GM21515 (cell line): ENCODE measurements at regions not wholly inside any gene's neighbourhood (a gene's known extent, or its start where the extent isn't known, plus 50 kb on each side); places are given as distances from the start of the nearest gene placed in this dataset.
"Not testable (repeated sequence)": the region's sequence is repeated elsewhere in the genome, so short reads cannot be mapped to it uniquely, and the experiment has no call there.

Experiments
- ATAC-seq: cut with Tn5 transposase; IDR thresholded peaks from one replicate; pipeline ENCODE4 v1.9.1; 2021; ENCODE audit not compliant: unreplicated experiment

- no peak for ATAC-seq
These were observed 2050.2 kb upstream of the CDH6 start for GRCh38 chr5:29143266-29143665.

GRCh38 chr5:29134418-29134817 is 2059.1 kb upstream of the CDH6 start:
- ATAC-seq: no peak

- no peak for ATAC-seq
These were observed 2062.2 kb upstream of the CDH6 start for GRCh38 chr5:29131285-29131684.

GRCh38 chr5:29130786-29131185 is 2062.7 kb upstream of the CDH6 start:
- ATAC-seq: no peak

GRCh38 chr5:29127524-29128156 is 2065.8 kb upstream of the CDH6 start:
- not testable (repeated sequence) for ATAC-seq

GRCh38 chr5:29126462-29126861 is 2067.0 kb upstream of the CDH6 start:
- not testable (repeated sequence) for ATAC-seq

- ATAC-seq: no peak
These were observed 2071.2 kb upstream of the CDH6 start for GRCh38 chr5:29122306-29122705.

- ATAC-seq: no peak
These were observed 2076.0 kb upstream of the CDH9 start for GRCh38 chr5:29114331-29114768.

GRCh38 chr5:29113516-29113915 is 2075.1 kb upstream of the CDH9 start:
- ATAC-seq: no peak

- no peak for ATAC-seq
These were observed 2061.2 kb upstream of the CDH9 start for GRCh38 chr5:29099585-29099984.

- no peak for ATAC-seq
These were observed 2051.3 kb upstream of the CDH9 start for GRCh38 chr5:29089591-29090130.

GRCh38 chr5:29085142-29085541 is 2046.8 kb upstream of the CDH9 start:
- ATAC-seq: no peak

- ATAC-seq: no peak
These were observed 2041.4 kb upstream of the CDH9 start for GRCh38 chr5:29079771-29080170.

- ATAC-seq: no peak
These were observed 2039.1 kb upstream of the CDH9 start for GRCh38 chr5:29077451-29077850.

- no peak for ATAC-seq
These were observed 2030.7 kb upstream of the CDH9 start for GRCh38 chr5:29069104-29069402.

GRCh38 chr5:29061381-29061780 is 2023.0 kb upstream of the CDH9 start:
- no peak for ATAC-seq

GRCh38 chr5:29054694-29055093 is 2016.3 kb upstream of the CDH9 start:
- no peak for ATAC-seq

GRCh38 chr5:29054282-29054681 is 2015.9 kb upstream of the CDH9 start:
- ATAC-seq: no peak

- no peak for ATAC-seq
These were observed 2013.1 kb upstream of the CDH9 start for GRCh38 chr5:29051509-29051908.

GRCh38 chr5:29042152-29042551 is 2003.8 kb upstream of the CDH9 start:
- ATAC-seq: no peak

GRCh38 chr5:29040404-29040803 is 2002.0 kb upstream of the CDH9 start:
- ATAC-seq: no peak

GRCh38 chr5:29039994-29040393 is 2001.6 kb upstream of the CDH9 start:
- ATAC-seq: no peak

- ATAC-seq: no peak
These were observed 1999.3 kb upstream of the CDH9 start for GRCh38 chr5:29037716-29038115.
